ENCODE measurements at regions not wholly inside any gene's neighbourhood (a gene's known extent, or its start where the extent isn't known, plus 50 kb on each side); places are given as distances from the start of the nearest gene placed in this dataset.

GRCh38 chr2:220855296-220855695, 716.8 kb downstream of the EPHA4 start:
- H3K4me3 ChIP-seq (ENCODE audit: insufficient read depth, low read length), result no peak overlapping the region
- H4K20me1 ChIP-seq (ENCODE audit: insufficient read depth, low read length), result no peaks in the 10 kb centered on the region
- no peak overlapping the region for H2AFZ ChIP-seq (ENCODE audit: low read length)
- no peaks in the 10 kb centered on the region for H3K4me1 ChIP-seq (ENCODE audit: insufficient read depth, low read length)
- DNase-seq (ENCODE audit: insufficient read length, low spot score, missing footprints), result no peak
- no peak overlapping the region for H3K4me2 ChIP-seq (ENCODE audit: insufficient read depth, low read length)
- H3K27me3 ChIP-seq (ENCODE audit: insufficient read depth, low read length), result no peaks in the 10 kb centered on the region
- no peak overlapping the region for H3K27ac ChIP-seq (ENCODE audit: low read depth, low read length)
- no peaks in the 10 kb centered on the region for H3K36me3 ChIP-seq (ENCODE audit: insufficient read depth, low read length)
- TF ChIP-seq CTCF (IDR thresholded peaks at IDR 0.05; ENCODE audit: extremely low read depth, low read depth, low read length), result no peak
- no peaks in the 10 kb centered on the region for H3K79me2 ChIP-seq (ENCODE audit: insufficient read depth, low read length)
- no peaks in the 10 kb centered on the region for H3K9me3 ChIP-seq (ENCODE audit: low read depth, low read length)

GRCh38 chr2:220856486-220856885, 715.6 kb downstream of the EPHA4 start:
- Histone ChIP-seq H3K27me3 (ENCODE audit: insufficient read depth, low read length) (no peaks in the 10 kb centered on the region), H3K9me3 (ENCODE audit: low read depth, low read length) (no peaks in the 10 kb centered on the region), H4K20me1 (ENCODE audit: insufficient read depth, low read length) (no peaks in the 10 kb centered on the region), H3K4me2 (ENCODE audit: insufficient read depth, low read length) (no peak overlapping the region), H3K36me3 (ENCODE audit: insufficient read depth, low read length) (no peaks in the 10 kb centered on the region), H3K27ac (ENCODE audit: low read depth, low read length) (no peak overlapping the region), H3K79me2 (ENCODE audit: insufficient read depth, low read length) (no peaks in the 10 kb centered on the region), H2AFZ (ENCODE audit: low read length) (no peak overlapping the region), H3K4me1 (ENCODE audit: insufficient read depth, low read length) (no peaks in the 10 kb centered on the region), H3K4me3 (ENCODE audit: insufficient read depth, low read length) (no peak overlapping the region)
- TF ChIP-seq CTCF (IDR thresholded peaks at IDR 0.05; ENCODE audit: extremely low read depth, low read depth, low read length), result no peak
- DNase-seq (ENCODE audit: insufficient read length, low spot score, missing footprints), result no peak

- Histone ChIP-seq H3K4me3 (ENCODE audit: insufficient read depth, low read length) (no peak overlapping the region), H3K36me3 (ENCODE audit: insufficient read depth, low read length) (no peaks in the 10 kb centered on the region), H3K4me1 (ENCODE audit: insufficient read depth, low read length) (no peaks in the 10 kb centered on the region), H3K27me3 (ENCODE audit: insufficient read depth, low read length) (no peaks in the 10 kb centered on the region), H3K79me2 (ENCODE audit: insufficient read depth, low read length) (no peaks in the 10 kb centered on the region), H3K4me2 (ENCODE audit: insufficient read depth, low read length) (no peak overlapping the region), H4K20me1 (ENCODE audit: insufficient read depth, low read length) (no peaks in the 10 kb centered on the region), H2AFZ (ENCODE audit: low read length) (no peak overlapping the region), H3K9me3 (ENCODE audit: low read depth, low read length) (no peaks in the 10 kb centered on the region), H3K27ac (ENCODE audit: low read depth, low read length) (no peak overlapping the region)
- TF ChIP-seq CTCF (IDR thresholded peaks at IDR 0.05; ENCODE audit: extremely low read depth, low read depth, low read length), result no peak
- DNase-seq (ENCODE audit: insufficient read length, low spot score, missing footprints), result no peak
Observed at GRCh38 chr2:220857368-220857767, 714.7 kb downstream of the EPHA4 start.

- DNase-seq (ENCODE audit: insufficient read length, low spot score, missing footprints), result no peak
- H3K79me2 ChIP-seq (ENCODE audit: insufficient read depth, low read length), result no peaks in the 10 kb centered on the region
- no peaks in the 10 kb centered on the region for H3K9me3 ChIP-seq (ENCODE audit: low read depth, low read length)
- no peaks in the 10 kb centered on the region for H4K20me1 ChIP-seq (ENCODE audit: insufficient read depth, low read length)
- no peaks in the 10 kb centered on the region for H3K36me3 ChIP-seq (ENCODE audit: insufficient read depth, low read length)
- H3K4me2 ChIP-seq (ENCODE audit: insufficient read depth, low read length), result no peak overlapping the region
- H3K27ac ChIP-seq (ENCODE audit: low read depth, low read length), result no peak overlapping the region
- no peak for TF ChIP-seq CTCF (IDR thresholded peaks at IDR 0.05; ENCODE audit: extremely low read depth, low read depth, low read length)
- H3K4me1 ChIP-seq (ENCODE audit: insufficient read depth, low read length), result no peaks in the 10 kb centered on the region
- no peaks in the 10 kb centered on the region for H3K27me3 ChIP-seq (ENCODE audit: insufficient read depth, low read length)
- H3K4me3 ChIP-seq (ENCODE audit: insufficient read depth, low read length), result no peak overlapping the region
- H2AFZ ChIP-seq (ENCODE audit: low read length), result no peak overlapping the region
Observed at GRCh38 chr2:220858101-220858500, 714.0 kb downstream of the EPHA4 start.
